ENCODE measurements at regions not wholly inside any gene's neighbourhood (a gene's known extent, or its start where the extent isn't known, plus 50 kb on each side); places are given as distances from the start of the nearest gene placed in this dataset.

DNA sequence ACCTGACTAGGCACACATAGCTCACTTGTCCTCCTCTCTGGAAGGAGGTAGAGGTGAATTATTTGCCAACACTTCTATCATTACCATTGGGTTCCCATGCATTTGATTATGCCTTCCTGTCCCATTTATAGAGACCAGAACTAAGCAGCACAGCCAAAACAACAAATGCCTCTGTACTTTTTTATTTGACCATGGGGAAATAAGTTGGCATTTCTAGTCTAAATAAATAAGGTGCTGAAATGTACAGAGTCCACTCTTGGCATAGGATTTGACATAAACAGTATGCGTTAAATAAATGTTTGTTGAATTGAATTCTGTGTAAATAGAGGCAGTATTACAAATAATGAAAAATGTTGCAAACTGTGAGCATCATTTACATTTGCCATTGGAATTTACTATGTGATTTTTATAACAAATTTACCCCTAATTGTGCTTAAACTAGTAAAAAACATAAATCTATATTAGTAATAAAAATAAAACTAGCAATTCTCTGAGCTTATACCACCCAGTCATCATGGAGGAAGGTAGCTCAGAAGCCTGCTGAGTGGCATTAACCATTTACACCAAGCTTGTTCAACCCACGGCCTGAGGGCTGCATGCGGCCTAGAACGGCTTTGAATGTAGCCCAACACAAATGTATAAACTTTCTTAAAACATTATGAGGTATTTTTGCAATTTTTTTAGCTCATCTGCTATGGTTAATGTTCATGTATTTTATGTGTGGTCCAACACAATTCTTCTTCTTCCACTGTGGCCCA, 367.8 kb downstream of the FIGN start:
- DNase-seq, result no peak

DNA sequence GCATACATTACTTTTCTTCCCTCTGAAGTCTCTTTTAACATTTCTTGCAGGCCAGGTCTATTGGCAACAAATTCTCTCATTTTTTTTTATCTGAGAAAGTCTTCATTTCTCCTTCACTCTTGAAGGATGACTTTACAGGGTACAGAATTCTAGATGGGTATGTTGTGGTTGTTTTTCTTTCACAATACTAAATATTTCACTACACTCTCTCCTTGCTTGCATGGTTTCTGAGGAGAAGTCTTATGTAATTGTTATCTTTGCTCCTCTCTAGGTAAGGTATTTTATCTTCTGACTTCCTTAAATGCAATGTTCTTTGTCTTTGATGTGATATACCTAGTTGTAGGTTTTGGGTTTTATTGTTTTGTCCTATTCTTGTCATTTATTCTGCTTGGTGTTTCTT, 371.1 kb downstream of the FIGN start:
- DNase-seq, result no peak

- no peak for DNase-seq
Measured at GRCh38 chr2:163353551-163353950, 382.3 kb downstream of the FIGN start.

GRCh38 chr2:163351966-163352365, 383.8 kb downstream of the FIGN start:
- no peak for DNase-seq

GRCh38 chr2:163351143-163351542, 384.7 kb downstream of the FIGN start:
- DNase-seq, result no peak

- DNase-seq, result peak; percentile 92
Measured at GRCh38 chr2:163348857-163349380, 386.9 kb downstream of the FIGN start.

DNA sequence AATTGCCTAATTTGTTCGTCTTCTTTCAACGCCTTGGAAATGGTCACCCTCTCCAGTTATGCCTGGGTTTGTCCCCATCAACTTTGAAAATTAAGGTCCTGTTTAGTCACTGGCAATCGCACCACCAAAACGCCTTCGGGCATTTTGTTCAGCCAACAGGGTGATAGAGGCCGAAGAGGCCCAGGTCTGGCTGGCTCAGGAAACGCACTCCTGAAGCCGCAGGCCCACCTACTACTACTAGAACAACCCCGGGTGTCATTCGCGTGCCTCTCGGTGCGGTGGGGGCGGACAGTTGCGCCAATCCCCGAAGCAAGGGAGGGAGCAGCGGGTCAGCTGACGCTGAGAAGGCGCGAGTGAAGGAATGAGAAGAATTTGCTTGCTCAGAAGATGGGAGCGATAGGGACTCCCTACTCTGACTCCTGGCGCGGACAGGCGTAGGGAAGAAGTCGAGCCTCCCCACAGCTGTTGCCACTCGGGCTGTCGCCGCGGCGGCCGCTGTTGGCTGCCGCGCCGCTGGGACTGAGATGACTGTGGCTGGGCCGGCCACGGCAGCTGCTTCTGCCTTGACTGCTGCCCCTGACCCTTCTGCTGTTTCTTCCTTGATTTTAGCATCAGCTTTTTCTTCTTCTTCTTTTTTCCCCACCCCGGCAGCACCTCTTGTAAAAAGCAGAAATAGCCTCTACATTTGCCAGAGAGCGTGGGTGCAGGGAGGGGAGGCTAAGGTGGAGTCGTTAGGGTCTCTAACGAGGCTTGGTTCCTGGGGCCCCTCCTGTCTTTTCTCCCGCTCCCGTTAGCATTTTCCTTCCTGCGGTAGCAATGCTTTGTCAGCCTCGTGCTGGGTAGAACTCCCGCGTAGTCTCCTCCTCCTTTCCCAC, 387.6 kb downstream of the FIGN start:
- DNase-seq, result peak; percentile 63

DNA sequence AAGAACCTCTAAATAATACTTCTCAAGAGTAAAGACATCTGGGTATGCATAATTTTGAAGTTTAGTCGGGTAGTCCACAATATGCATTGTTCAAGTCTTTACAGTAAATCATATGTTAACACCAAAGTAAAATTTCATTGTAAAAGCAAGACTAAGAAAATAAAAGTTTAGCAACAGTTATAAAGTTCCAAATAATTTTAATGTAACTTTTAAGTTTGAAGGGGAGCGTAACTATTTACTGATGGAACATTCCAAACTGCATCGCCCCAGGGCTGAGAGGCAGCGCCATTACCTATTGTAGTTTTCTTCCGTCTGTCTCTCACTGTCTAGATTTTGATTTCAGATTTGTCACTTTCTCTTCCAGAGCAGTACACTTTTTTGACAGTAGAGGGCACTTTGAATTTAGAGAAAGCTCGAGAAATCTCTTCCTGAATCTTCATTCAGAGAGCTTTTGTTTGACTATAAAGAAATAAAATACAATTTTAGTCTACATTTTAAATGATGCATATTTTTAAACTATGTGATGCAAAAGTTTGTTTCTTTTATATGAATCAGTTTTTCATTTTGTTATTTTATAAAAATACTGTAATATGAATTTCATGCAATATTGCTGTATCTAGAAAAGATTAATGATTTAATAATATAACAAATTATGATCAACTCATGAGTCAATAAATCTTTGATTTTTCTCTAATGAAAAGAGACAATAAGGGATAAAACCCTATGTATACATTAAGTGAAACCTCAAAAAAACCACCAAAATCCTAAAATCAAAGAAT, 389.8 kb downstream of the FIGN start:
- DNase-seq, result peak; percentile 81

DNA sequence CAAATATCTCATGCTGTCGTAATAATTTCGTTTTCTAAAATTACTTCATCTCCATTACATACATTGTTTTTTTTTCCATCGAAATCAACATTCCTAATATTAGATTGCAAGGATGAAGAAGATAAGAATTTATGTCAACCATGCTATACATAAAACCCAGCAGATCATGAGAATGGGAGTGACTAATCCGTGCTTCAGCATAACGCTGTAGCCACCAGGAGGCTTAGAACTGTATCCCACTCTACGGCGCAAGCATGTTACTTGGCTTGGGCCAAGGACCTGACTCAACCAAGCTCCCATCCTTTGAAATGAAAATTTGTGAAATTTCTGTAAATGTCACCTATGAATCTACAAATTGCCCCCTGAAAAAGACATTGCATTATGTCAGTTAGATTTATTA, 392.5 kb downstream of the FIGN start:
- no peak for DNase-seq

- peak; percentile 55 for DNase-seq
Measured at GRCh38 chr2:163341426-163341825, 394.4 kb downstream of the FIGN start.

- no peak for DNase-seq
Measured at GRCh38 chr2:163338270-163338669, 397.5 kb downstream of the FIGN start.

DNA sequence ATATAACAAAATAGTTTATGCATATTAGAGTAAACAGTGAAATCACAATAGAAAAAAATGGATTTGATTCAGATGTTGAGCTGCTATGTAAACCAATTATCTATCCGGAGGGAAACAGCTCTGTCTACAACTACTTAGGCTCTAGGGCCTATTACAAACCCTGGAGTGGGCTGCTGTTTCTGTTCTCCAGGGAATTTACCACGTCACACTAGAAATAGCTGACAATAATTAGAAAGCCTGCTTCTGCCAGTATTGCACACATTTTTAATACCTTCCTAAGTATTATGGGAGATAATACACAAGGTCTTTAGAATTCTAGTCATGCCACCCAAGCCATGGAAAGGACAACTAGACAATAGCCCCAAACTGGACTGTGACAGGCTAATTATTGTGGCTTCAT, 411.1 kb downstream of the FIGN start:
- no peak for DNase-seq

DNA sequence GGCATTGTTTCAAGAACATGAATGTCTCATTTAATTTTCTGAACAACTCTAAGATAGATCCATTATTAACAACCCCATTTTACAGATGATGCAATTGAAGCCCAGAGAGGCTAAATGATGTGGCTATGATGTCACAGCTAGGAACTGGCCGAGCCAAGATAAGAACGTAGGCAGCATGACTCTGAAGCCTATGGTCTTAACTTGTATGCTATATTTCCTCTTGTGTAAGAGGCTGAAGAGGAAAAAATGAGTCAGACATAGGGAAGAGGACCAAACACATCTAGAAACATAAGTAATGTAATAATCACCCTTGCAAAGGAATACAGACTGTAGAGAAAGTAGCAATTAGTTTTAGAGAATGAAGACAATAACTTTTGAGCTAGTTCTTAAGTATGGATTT, 416.8 kb downstream of the FIGN start:
- peak; percentile 4 for DNase-seq

DNA sequence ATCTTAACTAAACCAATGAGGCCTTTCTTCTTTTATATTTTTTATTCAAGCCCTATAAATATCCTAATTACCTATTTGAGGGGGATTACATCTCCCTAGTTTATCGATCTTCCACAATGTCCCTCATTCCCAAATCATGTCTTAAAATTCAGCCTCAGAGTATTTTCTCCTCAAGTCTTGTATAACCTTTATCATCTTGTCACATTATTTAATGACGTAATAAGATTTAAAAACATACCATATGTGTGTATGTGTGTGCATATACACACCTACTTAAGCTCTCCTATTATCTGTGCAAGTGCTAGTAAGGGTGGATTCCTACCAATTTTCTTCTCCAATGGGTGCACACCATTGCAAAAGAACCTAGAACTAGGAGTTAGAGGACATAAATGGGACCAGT, 421.1 kb downstream of the FIGN start:
- DNase-seq, result no peak

DNA sequence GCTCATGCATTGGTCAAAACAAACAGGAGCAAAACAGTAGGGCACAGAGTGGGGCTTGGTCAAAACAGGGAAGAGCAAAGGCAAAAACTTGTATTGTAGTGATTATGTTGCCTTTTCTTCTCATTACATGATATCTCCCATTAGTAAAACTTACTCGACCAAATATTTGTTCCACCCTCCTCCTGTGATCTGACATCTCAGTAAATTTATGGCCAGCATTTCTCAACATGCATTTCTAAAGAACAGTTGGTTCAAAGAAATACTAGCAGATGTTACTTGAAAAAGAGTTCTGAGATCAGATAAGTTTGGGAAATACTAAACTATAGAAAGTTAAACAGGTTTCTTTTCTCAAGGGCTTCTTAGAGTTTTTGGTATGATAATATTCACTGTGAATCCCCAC, 423.1 kb downstream of the FIGN start:
- no peak for DNase-seq

GRCh38 chr2:163306647-163307046, 429.2 kb downstream of the FIGN start:
- no peak for DNase-seq

DNA sequence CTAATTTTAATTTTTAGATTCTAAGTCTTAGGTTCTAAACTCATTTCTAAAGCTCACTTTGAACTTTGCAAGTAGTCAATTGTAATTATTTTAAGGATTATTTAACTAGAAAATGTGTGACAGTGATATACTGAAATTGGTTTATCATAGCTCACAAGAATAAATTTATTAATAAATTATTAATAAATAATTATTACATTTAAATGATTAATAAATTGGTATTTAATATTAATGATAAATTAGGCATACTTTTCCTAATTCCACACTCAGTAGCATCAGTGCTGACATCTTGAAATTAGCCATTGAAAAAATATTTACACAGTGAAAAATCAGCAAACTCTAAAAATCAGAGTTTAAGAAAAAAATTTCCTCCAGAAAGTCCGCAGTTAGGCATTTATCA, 433.7 kb downstream of the FIGN start:
- no peak for DNase-seq

- DNase-seq, result no peak
Measured at GRCh38 chr2:163291790-163292189, 444.0 kb downstream of the FIGN start.

DNA sequence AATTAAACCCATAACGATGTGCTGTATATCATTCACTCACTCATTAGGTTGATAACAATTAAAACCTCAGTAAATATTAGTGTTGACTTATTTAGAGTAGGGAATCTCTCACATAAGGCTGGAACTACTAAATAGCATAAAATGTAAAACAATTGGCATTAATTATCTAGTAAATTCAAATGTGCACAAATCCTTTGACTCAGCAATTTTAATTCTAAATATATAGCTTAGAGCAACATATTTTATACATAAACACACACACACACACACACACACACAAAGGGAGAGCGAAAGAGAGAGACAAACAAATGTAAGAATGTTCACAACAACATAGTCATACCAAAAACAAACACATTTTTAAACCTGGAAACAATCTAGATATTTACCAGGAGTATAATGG, 443.1 kb upstream of the KCNH7 start:
- no peak for DNase-seq

- no peak for DNase-seq
Measured at GRCh38 chr2:163269374-163270021, 430.9 kb upstream of the KCNH7 start.

- no peak for DNase-seq
Measured at GRCh38 chr2:163266772-163267171, 428.2 kb upstream of the KCNH7 start.

DNA sequence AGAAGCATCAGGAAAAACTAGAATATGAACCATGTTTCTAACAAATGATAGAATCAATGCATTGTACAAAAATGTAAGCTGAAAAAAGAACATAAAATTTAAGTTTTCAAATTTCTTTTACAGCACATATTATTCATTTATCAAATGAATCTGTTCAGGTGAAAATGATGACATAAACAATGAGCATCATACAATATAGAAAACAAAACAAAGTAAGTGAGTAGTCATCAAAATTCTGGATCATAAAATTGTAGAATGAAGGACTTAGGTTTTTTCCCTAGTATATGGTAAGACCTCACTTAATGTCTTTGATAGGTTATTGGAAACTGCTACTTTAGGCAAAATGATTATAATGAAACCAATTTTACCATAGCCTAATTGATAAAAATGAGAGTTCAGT, 427.0 kb upstream of the KCNH7 start:
- DNase-seq, result no peak

DNA sequence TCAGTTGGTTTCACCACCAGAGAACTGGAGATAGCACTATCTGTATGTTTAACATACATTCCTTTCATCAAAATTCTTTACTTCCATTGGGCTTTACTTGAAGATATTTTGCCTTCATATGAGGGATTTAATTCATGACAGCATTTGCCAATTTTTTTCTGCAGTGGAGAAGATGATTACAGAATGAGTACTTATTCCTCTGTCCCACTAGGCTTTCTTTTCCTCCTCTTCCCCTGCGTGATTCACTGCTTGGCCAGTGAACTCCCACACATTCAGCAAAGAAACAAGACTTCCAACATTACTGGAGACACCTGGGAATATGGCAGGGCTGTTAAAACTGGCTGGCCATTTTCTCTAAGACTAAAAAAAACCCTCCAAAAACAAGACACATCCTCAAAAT, 425.8 kb upstream of the KCNH7 start:
- DNase-seq, result no peak

Data from dermis blood vessel endothelial cell (primary cell).